C4-2B (cell line): ENCODE measurements at regions not wholly inside any gene's neighbourhood (a gene's known extent, or its start where the extent isn't known, plus 50 kb on each side); places are given as distances from the start of the nearest gene placed in this dataset.

Source experiments
- H3K27ac ChIP-seq: fragments of 450-650 bp; 2 replicates; pipeline ENCODE4 v1.5.1; 2017
- CTCF ChIP-seq: fragments of 450-650 bp; conservative IDR thresholded peaks from 2 replicates; pipeline ENCODE4 v1.5.1; 2017; ENCODE audit warnings: mild to moderate bottlenecking
- ZFX ChIP-seq: fragments of 450-650 bp; IDR thresholded peaks from 2 replicates; pipeline ENCODE4 v1.6.1; 2017

GRCh38 chr9:89799766-89800165, 195.0 kb downstream of the GADD45G start:
- TF ChIP-seq ZFX (no peak), CTCF (no peak)
- no peak overlapping the region; the same call in 1 of the 2 replicates for H3K27ac ChIP-seq

- no peak overlapping the region for H3K27ac ChIP-seq
- TF ChIP-seq CTCF: no peak
- TF ChIP-seq ZFX: no peak
Measured at GRCh38 chr9:89801341-89801740, 196.5 kb downstream of the GADD45G start.

- no peak for TF ChIP-seq ZFX
- TF ChIP-seq CTCF: no peak
Measured at GRCh38 chr9:89801742-89802670, 197.2 kb downstream of the GADD45G start.

GRCh38 chr9:89802781-89803355, 198.1 kb downstream of the GADD45G start:
- TF ChIP-seq ZFX (no peak), CTCF (no peak)
- no peak overlapping the region for H3K27ac ChIP-seq

More at GRCh38 chr9:89801742-89802670, 197.2 kb downstream of the GADD45G start:
- no peak overlapping the region for H3K27ac ChIP-seq

- no peak overlapping the region for H3K27ac ChIP-seq
- TF ChIP-seq ZFX (no peak), CTCF (no peak)
Measured at GRCh38 chr9:89803403-89803802, 198.6 kb downstream of the GADD45G start.

GRCh38 chr9:89804766-89805531, 200.1 kb downstream of the GADD45G start:
- TF ChIP-seq ZFX: no peak
- TF ChIP-seq CTCF: no peak
- no peak overlapping the region for H3K27ac ChIP-seq
